Uterus (tissue), 3 donors: ENCODE measurements at regions not wholly inside any gene's neighbourhood (a gene's known extent, or its start where the extent isn't known, plus 50 kb on each side); places are given as distances from the start of the nearest gene placed in this dataset.
"Not testable (repeated sequence)": the region's sequence is repeated elsewhere in the genome, so short reads cannot be mapped to it uniquely, and the experiment has no call there.

ENCODE experiments used
- DNase-seq, 2 donors: peaks; one replicate each; pipeline ENCODE4 v3.0.0-alpha.2; 2019 to 2020
- H3K27ac ChIP-seq, 2 donors: fragments of 200-600 bp; sonication (generic); 1 replicate in 1 of 2; 2 replicates in 1 of 2; pipeline ENCODE4 v1.5.1; 2016 to 2018
- H3K27me3 ChIP-seq, 2 donors: fragments of 200-600 bp; sonication (generic); one replicate each; pipeline ENCODE4 v1.5.1; 2018 to 2019; ENCODE audit warnings: control low read depth in 1 of 2
- H3K36me3 ChIP-seq, 2 donors: fragments of 200-600 bp; sonication (generic); one replicate each; pipeline ENCODE4 v1.5.1; 2019; ENCODE audit warnings: control low read depth in 1 of 2
- H3K4me1 ChIP-seq, 2 donors: fragments of 200-600 bp; sonication (generic); one replicate each; pipeline ENCODE4 v1.5.1; 2018 to 2019; ENCODE audit warnings: control low read depth in 1 of 2
- H3K4me3 ChIP-seq, 2 donors: fragments of 200-600 bp; sonication (generic); 1 replicate in 1 of 2; 2 replicates in 1 of 2; pipeline ENCODE4 v1.5.1; 2018 to 2019; ENCODE audit warnings: mild to moderate bottlenecking in 1 of 2
- H3K9me3 ChIP-seq, 2 donors: fragments of 200-600 bp; sonication (generic); one replicate each; pipeline ENCODE4 v1.5.1; 2019; ENCODE audit warnings: control low read depth in 1 of 2
- CTCF ChIP-seq, 4 experiments: fragments of 200-600 bp in 2 of 4; fragments of 450-650 bp in 2 of 4; sonication (generic) in 2 of 4; IDR thresholded peaks; one replicate each; pipeline ENCODE4 v1.5.1; 2016 to 2019; ENCODE audit warnings: antibody characterized with exemption in 4 of 4, mild to moderate bottlenecking in 2 of 4, moderate library complexity in 1 of 4
- POLR2A ChIP-seq, 2 donors: fragments of 450-650 bp; IDR thresholded peaks; one replicate each; pipeline ENCODE4 v1.6.1; 2016; ENCODE audit warnings: antibody characterized with exemption in 2 of 2, mild to moderate bottlenecking in 1 of 2, moderate library complexity in 1 of 2
- intact Hi-C: fragments of 100-400 bp; cut with DNase I; formaldehyde crosslinking; loops from one replicate; pipeline ENCODE4 v1.15.1; 2023; ENCODE audit warnings: low total_unique reads
- donor health status: DM: yes; HTN: yes; CAD: no.

- Histone ChIP-seq H3K27ac (no peak overlapping the region), H3K27me3 (no peaks in the 10 kb centered on the region), H3K9me3 (peaks cover 0 to 5% of the 10 kb centered on the region in 2 donors), H3K36me3 (no peaks in the 10 kb centered on the region), H3K4me3 (no peak overlapping the region), H3K4me1 (no peaks in the 10 kb centered on the region)
- TF ChIP-seq POLR2A (IDR thresholded peaks at IDR 0.05) (no peak), CTCF (IDR thresholded peaks at IDR 0.05) (no peak)
- intact Hi-C loops = no loop called here
- DNase-seq = no peak
Observed at GRCh38 chr9:7436754-7437153, 362.8 kb downstream of the DMAC1 start.

- Histone ChIP-seq H3K4me3 (no peak overlapping the region), H3K27me3 (no peaks in the 10 kb centered on the region), H3K36me3 (no peaks in the 10 kb centered on the region), H3K27ac (no peak overlapping the region), H3K9me3 (peaks cover 0 to 7% of the 10 kb centered on the region in 2 donors), H3K4me1 (no peaks in the 10 kb centered on the region)
- intact Hi-C loops = no loop called here
- DNase-seq = no peak
- no peak for TF ChIP-seq CTCF (IDR thresholded peaks at IDR 0.05)
- TF ChIP-seq POLR2A (IDR thresholded peaks at IDR 0.05) = no peak
Observed at GRCh38 chr9:7433508-7434292, 365.9 kb downstream of the DMAC1 start.

- Histone ChIP-seq H3K36me3 (no peaks in the 10 kb centered on the region), H3K9me3 (peaks cover 0 to 7% of the 10 kb centered on the region in 2 donors), H3K4me1 (no peaks in the 10 kb centered on the region), H3K27me3 (no peaks in the 10 kb centered on the region), H3K4me3 (no peak overlapping the region), H3K27ac (no peak overlapping the region)
- TF ChIP-seq CTCF (IDR thresholded peaks at IDR 0.05) (no peak), POLR2A (IDR thresholded peaks at IDR 0.05) (no peak)
- DNase-seq = no peak
- intact Hi-C loops = no loop called here
Observed at GRCh38 chr9:7432989-7433388, 366.6 kb downstream of the DMAC1 start.

GRCh38 chr9:7417397-7417796 is 382.2 kb downstream of the DMAC1 start:
- H3K27ac ChIP-seq, H3K4me3 ChIP-seq, H3K36me3 ChIP-seq, DNase-seq, H3K27me3 ChIP-seq, H3K4me1 ChIP-seq, H3K9me3 ChIP-seq, intact Hi-C loops: not testable (repeated sequence)

- intact Hi-C loops = no loop called here
- Histone ChIP-seq H3K27ac (no peak overlapping the region), H3K9me3 (no peaks in the 10 kb centered on the region), H3K4me3 (no peak overlapping the region), H3K4me1 (no peaks in the 10 kb centered on the region), H3K27me3 (no peaks in the 10 kb centered on the region), H3K36me3 (no peaks in the 10 kb centered on the region)
- TF ChIP-seq CTCF (IDR thresholded peaks at IDR 0.05) = no peak
- TF ChIP-seq POLR2A (IDR thresholded peaks at IDR 0.05) = no peak
- DNase-seq = no peak
Observed at GRCh38 chr9:7415836-7416235, 383.7 kb downstream of the DMAC1 start.
